HEK293 (cell line): ENCODE measurements at regions not wholly inside any gene's neighbourhood (a gene's known extent, or its start where the extent isn't known, plus 50 kb on each side); places are given as distances from the start of the nearest gene placed in this dataset.

Source experiments
- CTCF ChIA-PET: fragments of 350-600 bp; formaldehyde crosslinking; extraction: SDS; loops from one replicate; lab custom pipeline; 2021; ENCODE audit warnings: antibody characterized with exemption; lab: Yijun Ruan, JAX
- POLR2A ChIA-PET: fragments of 300-600 bp; formaldehyde crosslinking; extraction: SDS; loops from one replicate; lab custom pipeline; 2020; ENCODE audit warnings: antibody characterized with exemption, inconsistent platforms; lab: Yijun Ruan, JAX
- H3K27ac ChIP-seq: fragments of 200-500 bp; sonication (Bioruptor generic); 2 replicates; pipeline ENCODE4 v1.5.1; 2014; ENCODE audit warnings: low read depth, low read length, control low read depth, inconsistent platforms; ENCODE audit errors: extremely low read depth
- H3K36me3 ChIP-seq, 2 experiments: fragments of 200-500 bp in 1 of 2; sonication (Bioruptor generic) in 1 of 2; 1 replicate in 1 of 2; 2 replicates in 1 of 2; pipeline ENCODE4 v1.5.1; 2014 to 2017; ENCODE audit warnings: inconsistent platforms in 2 of 2, low read length in 2 of 2; ENCODE audit not compliant: control insufficient read depth in 2 of 2, insufficient read depth in 1 of 2
- H3K4me1 ChIP-seq: fragments of 200-500 bp; sonication (Bioruptor generic); 2 replicates; pipeline ENCODE4 v1.5.1; 2014; ENCODE audit warnings: mild to moderate bottlenecking, low read length, inconsistent platforms; ENCODE audit not compliant: control insufficient read depth, insufficient read depth
- H3K4me3 ChIP-seq: 2 replicates; pipeline ENCODE4 v1.5.1; 2011; ENCODE audit warnings: low read depth, mild to moderate bottlenecking, control low read depth, low read length, moderate library complexity
- H3K9me3 ChIP-seq: fragments of 200-500 bp; sonication (Bioruptor generic); 2 replicates; pipeline ENCODE4 v1.5.1; 2014; ENCODE audit warnings: low read depth, low read length, inconsistent platforms; ENCODE audit not compliant: control insufficient read depth, insufficient read depth
- HOXC10 ChIP-seq: sonication (generic); formaldehyde crosslinking; IDR thresholded peaks from 2 replicates; pipeline ENCODE4 v1.8.1; 2023; ENCODE audit warnings: mild to moderate bottlenecking, missing genetic modification reagents
- OVOL3 ChIP-seq: fragments of 450-650 bp; formaldehyde crosslinking; IDR thresholded peaks from 2 replicates; pipeline ENCODE4 v1.5.1; 2016; ENCODE audit warnings: missing biosample characterization, missing genetic modification characterization
- TRIM28 ChIP-seq: IDR thresholded peaks from 2 replicates; pipeline ENCODE4 v1.6.1; 2011; ENCODE audit warnings: low read length, control low read depth, borderline replicate concordance
- YY2 ChIP-seq: fragments of 450-650 bp; formaldehyde crosslinking; IDR thresholded peaks from 2 replicates; pipeline ENCODE4 v1.5.1; 2016; ENCODE audit warnings: missing biosample characterization, missing genetic modification characterization
- ZBTB1 ChIP-seq: fragments of 450-650 bp; formaldehyde crosslinking; IDR thresholded peaks from 2 replicates; pipeline ENCODE4 v1.5.1; 2016; ENCODE audit warnings: missing biosample characterization, missing genetic modification characterization
- ZBTB21 ChIP-seq: fragments of 450-650 bp; formaldehyde crosslinking; IDR thresholded peaks from 2 replicates; pipeline ENCODE4 v1.5.1; 2017; ENCODE audit warnings: missing biosample characterization, missing genetic modification characterization
- ZFP41 ChIP-seq: fragments of 450-650 bp; formaldehyde crosslinking; IDR thresholded peaks from 2 replicates; pipeline ENCODE4 v1.5.1; 2016; ENCODE audit warnings: missing biosample characterization, missing genetic modification characterization, borderline replicate concordance
- ZNF157 ChIP-seq: fragments of 450-650 bp; formaldehyde crosslinking; IDR thresholded peaks from 2 replicates; pipeline ENCODE4 v1.5.1; 2016; ENCODE audit warnings: missing biosample characterization, missing genetic modification characterization
- ZNF19 ChIP-seq: fragments of 450-650 bp; formaldehyde crosslinking; IDR thresholded peaks from 2 replicates; pipeline ENCODE4; 2016; ENCODE audit warnings: missing biosample characterization, missing genetic modification characterization, low read depth
- ZNF24 ChIP-seq: fragments of 450-650 bp; formaldehyde crosslinking; IDR thresholded peaks from 2 replicates; pipeline ENCODE4 v1.5.1; 2016; ENCODE audit warnings: missing biosample characterization, missing genetic modification characterization
- ZNF266 ChIP-seq: fragments of 450-650 bp; formaldehyde crosslinking; IDR thresholded peaks from 2 replicates; pipeline ENCODE4 v1.5.1; 2016; ENCODE audit warnings: missing biosample characterization, missing genetic modification characterization, low read depth
- ZNF274 ChIP-seq, 2 experiments: fragments of 200-500 bp in 1 of 2; fragments of 450-650 bp in 1 of 2; sonication (Bioruptor generic) in 1 of 2; formaldehyde crosslinking in 1 of 2; IDR thresholded peaks; 2 replicates each; pipeline versions ENCODE4 v1.5.1 to v1.6.1; 2014 to 2016; ENCODE audit warnings: borderline replicate concordance in 1 of 2, inconsistent platforms in 1 of 2, low read length in 1 of 2, missing biosample characterization in 1 of 2, missing genetic modification characterization in 1 of 2
- ZNF391 ChIP-seq: fragments of 450-650 bp; formaldehyde crosslinking; IDR thresholded peaks from 2 replicates; pipeline ENCODE4 v1.5.1; 2016; ENCODE audit warnings: low read depth, missing biosample characterization, missing genetic modification characterization, borderline replicate concordance
- ZNF473 ChIP-seq: fragments of 450-650 bp; formaldehyde crosslinking; IDR thresholded peaks from 2 replicates; pipeline ENCODE4 v1.5.1; 2017; ENCODE audit warnings: missing biosample characterization, missing genetic modification characterization
- ZNF48 ChIP-seq: fragments of 450-650 bp; formaldehyde crosslinking; IDR thresholded peaks from 2 replicates; pipeline ENCODE4 v1.5.1; 2016; ENCODE audit warnings: missing biosample characterization, missing genetic modification characterization
- ZNF521 ChIP-seq: fragments of 450-650 bp; formaldehyde crosslinking; IDR thresholded peaks from 2 replicates; pipeline ENCODE4 v1.5.1; 2017; ENCODE audit warnings: missing biosample characterization, mild to moderate bottlenecking, missing genetic modification characterization
- ZNF626 ChIP-seq: fragments of 450-650 bp; sonication (Bioruptor Pico); formaldehyde crosslinking; IDR thresholded peaks from 2 replicates; pipeline ENCODE4 v1.5.1; 2018; ENCODE audit warnings: missing biosample characterization, missing genetic modification characterization, inconsistent platforms
- ZNF747 ChIP-seq: fragments of 450-650 bp; formaldehyde crosslinking; IDR thresholded peaks from 2 replicates; pipeline ENCODE4 v1.5.1; 2016; ENCODE audit warnings: missing biosample characterization, missing genetic modification characterization
- ZNF768 ChIP-seq: fragments of 450-650 bp; formaldehyde crosslinking; IDR thresholded peaks from 2 replicates; pipeline ENCODE4 v1.5.1; 2018; ENCODE audit warnings: missing biosample characterization, mild to moderate bottlenecking, missing genetic modification characterization
- ZNF776 ChIP-seq: fragments of 450-650 bp; formaldehyde crosslinking; IDR thresholded peaks from 2 replicates; pipeline ENCODE4 v1.5.0; 2017; ENCODE audit warnings: missing biosample characterization, missing genetic modification characterization, borderline replicate concordance
- ZNF785 ChIP-seq: fragments of 450-650 bp; formaldehyde crosslinking; IDR thresholded peaks from 2 replicates; pipeline ENCODE4 v1.5.1; 2016; ENCODE audit warnings: missing biosample characterization, missing genetic modification characterization
- TF ChIP-seq, protein P1 (sequence below): fragments of 450-650 bp; formaldehyde crosslinking; IDR thresholded peaks from 2 replicates; pipeline ENCODE4 v1.5.1; 2017; ENCODE audit warnings: missing biosample characterization, missing genetic modification characterization
- TF ChIP-seq, protein P2 (sequence below): fragments of 450-650 bp; formaldehyde crosslinking; IDR thresholded peaks from 2 replicates; pipeline ENCODE4 v1.5.1; 2016; ENCODE audit warnings: missing biosample characterization, missing genetic modification characterization
- TF ChIP-seq, protein P3 (sequence below): fragments of 450-650 bp; formaldehyde crosslinking; IDR thresholded peaks from 2 replicates; pipeline ENCODE4 v1.5.1; 2016; ENCODE audit warnings: missing biosample characterization, missing genetic modification characterization
- TF ChIP-seq, protein P4 (sequence below): IDR thresholded peaks from 2 replicates; pipeline ENCODE4 v1.6.1; 2011; ENCODE audit warnings: mild to moderate bottlenecking, low read depth, low read length, borderline replicate concordance
- TF ChIP-seq, protein P5 (sequence below): fragments of 450-650 bp; formaldehyde crosslinking; optimal IDR thresholded peaks from 2 replicates; pipeline ENCODE3; 2016; ENCODE audit warnings: missing biosample characterization, mild to moderate bottlenecking, missing genetic modification characterization

DNA sequence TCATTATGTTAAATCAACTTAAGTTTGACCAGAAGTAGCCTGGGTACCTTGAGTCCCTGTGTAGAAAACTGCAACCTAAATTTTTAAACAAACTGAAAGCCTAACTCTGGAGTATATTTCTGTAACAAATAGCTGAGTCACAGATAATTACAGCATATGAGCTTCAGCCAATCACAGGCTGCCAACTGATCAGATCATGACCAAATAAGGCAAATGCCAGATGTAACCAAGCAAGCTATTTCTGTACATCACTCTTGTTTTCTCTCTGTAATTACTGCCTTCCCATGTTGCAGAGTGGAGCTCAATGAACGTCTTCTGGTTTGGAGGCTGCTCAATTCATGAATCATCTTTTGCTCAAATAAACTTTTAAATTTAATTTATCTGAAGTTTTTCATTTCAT, 980.9 kb upstream of the DIAPH2 start:
- Histone ChIP-seq H3K4me3 (no peak overlapping the region), H3K4me1 (no peaks in the 10 kb centered on the region), H3K36me3 (no peaks in the 10 kb centered on the region), H3K9me3 (no peaks in the 10 kb centered on the region), H3K27ac (no peak overlapping the region)
- TF ChIP-seq ZFP41 (tag by site-specific recombination) (no peak), TRIM28 (no peak), ZNF768 (tag by site-specific recombination) (no peak), ZBTB1 (no peak), ZNF24 (tag by site-specific recombination) (no peak), HOXC10 (CRISPR knock-in tag) (no peak), ZNF776 (no peak), ZNF473 (no peak), OVOL3 (tag by site-specific recombination) (no peak), ZNF266 (tag by site-specific recombination) (no peak), YY2 (tag by site-specific recombination) (no peak), ZNF521 (tag by site-specific recombination) (no peak), ZNF48 (tag by site-specific recombination) (no peak), ZNF274 (IDR thresholded peaks at IDR 0.05; ENCODE audit: low read length) (no peak), ZNF274 (tag by site-specific recombination; IDR thresholded peaks at IDR 0.05; ENCODE audit: borderline replicate concordance) (no peak), ZNF785 (tag by site-specific recombination) (no peak), ZBTB21 (no peak)
- TF ChIP-seq, protein P1, sequence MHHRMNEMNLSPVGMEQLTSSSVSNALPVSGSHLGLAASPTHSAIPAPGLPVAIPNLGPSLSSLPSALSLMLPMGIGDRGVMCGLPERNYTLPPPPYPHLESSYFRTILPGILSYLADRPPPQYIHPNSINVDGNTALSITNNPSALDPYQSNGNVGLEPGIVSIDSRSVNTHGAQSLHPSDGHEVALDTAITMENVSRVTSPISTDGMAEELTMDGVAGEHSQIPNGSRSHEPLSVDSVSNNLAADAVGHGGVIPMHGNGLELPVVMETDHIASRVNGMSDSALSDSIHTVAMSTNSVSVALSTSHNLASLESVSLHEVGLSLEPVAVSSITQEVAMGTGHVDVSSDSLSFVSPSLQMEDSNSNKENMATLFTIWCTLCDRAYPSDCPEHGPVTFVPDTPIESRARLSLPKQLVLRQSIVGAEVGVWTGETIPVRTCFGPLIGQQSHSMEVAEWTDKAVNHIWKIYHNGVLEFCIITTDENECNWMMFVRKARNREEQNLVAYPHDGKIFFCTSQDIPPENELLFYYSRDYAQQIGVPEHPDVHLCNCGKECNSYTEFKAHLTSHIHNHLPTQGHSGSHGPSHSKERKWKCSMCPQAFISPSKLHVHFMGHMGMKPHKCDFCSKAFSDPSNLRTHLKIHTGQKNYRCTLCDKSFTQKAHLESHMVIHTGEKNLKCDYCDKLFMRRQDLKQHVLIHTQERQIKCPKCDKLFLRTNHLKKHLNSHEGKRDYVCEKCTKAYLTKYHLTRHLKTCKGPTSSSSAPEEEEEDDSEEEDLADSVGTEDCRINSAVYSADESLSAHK (tag by site-specific recombination), result no peak
- TF ChIP-seq, protein P2, sequence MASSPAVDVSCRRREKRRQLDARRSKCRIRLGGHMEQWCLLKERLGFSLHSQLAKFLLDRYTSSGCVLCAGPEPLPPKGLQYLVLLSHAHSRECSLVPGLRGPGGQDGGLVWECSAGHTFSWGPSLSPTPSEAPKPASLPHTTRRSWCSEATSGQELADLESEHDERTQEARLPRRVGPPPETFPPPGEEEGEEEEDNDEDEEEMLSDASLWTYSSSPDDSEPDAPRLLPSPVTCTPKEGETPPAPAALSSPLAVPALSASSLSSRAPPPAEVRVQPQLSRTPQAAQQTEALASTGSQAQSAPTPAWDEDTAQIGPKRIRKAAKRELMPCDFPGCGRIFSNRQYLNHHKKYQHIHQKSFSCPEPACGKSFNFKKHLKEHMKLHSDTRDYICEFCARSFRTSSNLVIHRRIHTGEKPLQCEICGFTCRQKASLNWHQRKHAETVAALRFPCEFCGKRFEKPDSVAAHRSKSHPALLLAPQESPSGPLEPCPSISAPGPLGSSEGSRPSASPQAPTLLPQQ, result no peak
- TF ChIP-seq, protein P3, sequence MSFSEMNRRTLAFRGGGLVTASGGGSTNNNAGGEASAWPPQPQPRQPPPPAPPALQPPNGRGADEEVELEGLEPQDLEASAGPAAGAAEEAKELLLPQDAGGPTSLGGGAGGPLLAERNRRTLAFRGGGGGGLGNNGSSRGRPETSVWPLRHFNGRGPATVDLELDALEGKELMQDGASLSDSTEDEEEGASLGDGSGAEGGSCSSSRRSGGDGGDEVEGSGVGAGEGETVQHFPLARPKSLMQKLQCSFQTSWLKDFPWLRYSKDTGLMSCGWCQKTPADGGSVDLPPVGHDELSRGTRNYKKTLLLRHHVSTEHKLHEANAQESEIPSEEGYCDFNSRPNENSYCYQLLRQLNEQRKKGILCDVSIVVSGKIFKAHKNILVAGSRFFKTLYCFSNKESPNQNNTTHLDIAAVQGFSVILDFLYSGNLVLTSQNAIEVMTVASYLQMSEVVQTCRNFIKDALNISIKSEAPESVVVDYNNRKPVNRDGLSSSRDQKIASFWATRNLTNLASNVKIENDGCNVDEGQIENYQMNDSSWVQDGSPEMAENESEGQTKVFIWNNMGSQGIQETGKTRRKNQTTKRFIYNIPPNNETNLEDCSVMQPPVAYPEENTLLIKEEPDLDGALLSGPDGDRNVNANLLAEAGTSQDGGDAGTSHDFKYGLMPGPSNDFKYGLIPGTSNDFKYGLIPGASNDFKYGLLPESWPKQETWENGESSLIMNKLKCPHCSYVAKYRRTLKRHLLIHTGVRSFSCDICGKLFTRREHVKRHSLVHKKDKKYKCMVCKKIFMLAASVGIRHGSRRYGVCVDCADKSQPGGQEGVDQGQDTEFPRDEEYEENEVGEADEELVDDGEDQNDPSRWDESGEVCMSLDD (tag by site-specific recombination), result no peak
- ChIA-PET POLR2A (no interaction called here), CTCF (no interaction called here)

DNA sequence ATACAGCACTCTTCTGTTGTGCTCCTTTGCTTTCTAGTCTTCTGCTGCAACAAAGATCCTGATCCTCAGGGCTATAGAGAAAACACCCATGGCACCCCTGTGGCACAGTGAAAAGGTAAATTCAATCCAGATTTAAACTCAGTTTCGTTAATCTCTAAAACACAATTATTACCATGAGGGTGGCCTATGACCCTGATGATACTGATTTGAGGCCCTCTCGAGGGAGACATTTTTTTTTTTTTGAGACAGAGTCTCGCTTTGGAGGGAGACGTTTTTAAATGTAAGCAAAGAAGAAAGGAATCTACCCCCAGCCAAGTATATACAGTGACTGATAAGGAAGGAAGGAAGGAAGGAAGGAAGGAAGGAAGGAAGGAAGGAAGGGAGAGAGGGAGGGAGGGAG, 967.8 kb upstream of the DIAPH2 start:
- Histone ChIP-seq H3K27ac (no peak overlapping the region), H3K36me3 (no peaks in the 10 kb centered on the region), H3K9me3 (no peaks in the 10 kb centered on the region; the same call in 1 of the 2 replicates), H3K4me1 (no peaks in the 10 kb centered on the region), H3K4me3 (no peak overlapping the region)
- CTCF ChIA-PET, result no interaction called here
- POLR2A ChIA-PET, result no interaction called here
- no peak for TF ChIP-seq ZNF19 (tag by site-specific recombination)
- no peak for TF ChIP-seq ZNF747 (tag by site-specific recombination)
- no peak for TF ChIP-seq ZNF157 (tag by site-specific recombination)
- TF ChIP-seq, protein P1 (tag by site-specific recombination), result no peak
- no peak for TF ChIP-seq ZNF626 (tag by site-specific recombination)
- TF ChIP-seq, protein P4, sequence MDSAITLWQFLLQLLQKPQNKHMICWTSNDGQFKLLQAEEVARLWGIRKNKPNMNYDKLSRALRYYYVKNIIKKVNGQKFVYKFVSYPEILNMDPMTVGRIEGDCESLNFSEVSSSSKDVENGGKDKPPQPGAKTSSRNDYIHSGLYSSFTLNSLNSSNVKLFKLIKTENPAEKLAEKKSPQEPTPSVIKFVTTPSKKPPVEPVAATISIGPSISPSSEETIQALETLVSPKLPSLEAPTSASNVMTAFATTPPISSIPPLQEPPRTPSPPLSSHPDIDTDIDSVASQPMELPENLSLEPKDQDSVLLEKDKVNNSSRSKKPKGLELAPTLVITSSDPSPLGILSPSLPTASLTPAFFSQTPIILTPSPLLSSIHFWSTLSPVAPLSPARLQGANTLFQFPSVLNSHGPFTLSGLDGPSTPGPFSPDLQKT, result no peak
- TF ChIP-seq, protein P5, sequence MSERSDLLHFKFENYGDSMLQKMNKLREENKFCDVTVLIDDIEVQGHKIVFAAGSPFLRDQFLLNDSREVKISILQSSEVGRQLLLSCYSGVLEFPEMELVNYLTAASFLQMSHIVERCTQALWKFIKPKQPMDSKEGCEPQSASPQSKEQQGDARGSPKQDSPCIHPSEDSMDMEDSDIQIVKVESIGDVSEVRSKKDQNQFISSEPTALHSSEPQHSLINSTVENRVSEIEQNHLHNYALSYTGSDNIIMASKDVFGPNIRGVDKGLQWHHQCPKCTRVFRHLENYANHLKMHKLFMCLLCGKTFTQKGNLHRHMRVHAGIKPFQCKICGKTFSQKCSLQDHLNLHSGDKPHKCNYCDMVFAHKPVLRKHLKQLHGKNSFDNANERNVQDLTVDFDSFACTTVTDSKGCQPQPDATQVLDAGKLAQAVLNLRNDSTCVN, result no peak
- TF ChIP-seq ZNF391 (tag by site-specific recombination), result no peak
